Stimulated activated naive CD8-positive, alpha-beta T cell treated with anti-CD3 and anti-CD28 coated beads, Interleukin-15, amount 100 ng/mL, for 72 hours (primary cell): ENCODE measurements at regions not wholly inside any gene's neighbourhood (a gene's known extent, or its start where the extent isn't known, plus 50 kb on each side); places are given as distances from the start of the nearest gene placed in this dataset.

Experiments used
- ATAC-seq: fragments of 150-1000 bp; cut with Tn5 transposase; 2 replicates; pipeline ENCODE4 v1.10.0; 2021; ENCODE audit warnings: mild to moderate bottlenecking, moderate library complexity
- DNase-seq, 2 donors: peaks; one replicate each; pipeline ENCODE4 v3.0.0; 2021 to 2022
- H3K27ac Mint-ChIP-seq, 2 donors: one replicate each; pipeline ENCODE4 v1.8.0; 2022; ENCODE audit warnings: mild to moderate bottlenecking in 2 of 2, mixed read lengths in 2 of 2, moderate library complexity in 2 of 2
- H3K27me3 Mint-ChIP-seq: one replicate; pipeline ENCODE4 v1.8.0; 2022; ENCODE audit warnings: mixed read lengths
- H3K4me1 Mint-ChIP-seq: one replicate; pipeline ENCODE4 v1.8.0; 2022; ENCODE audit warnings: mild to moderate bottlenecking, mixed read lengths
- H3K4me3 Mint-ChIP-seq, 2 donors: one replicate each; pipeline ENCODE4 v1.8.0; 2022; ENCODE audit warnings: mild to moderate bottlenecking in 2 of 2, mixed read lengths in 2 of 2, moderate library complexity in 1 of 2
- H3K9me3 Mint-ChIP-seq, 2 donors: one replicate each; pipeline ENCODE4 v1.8.0; 2022; ENCODE audit warnings: mixed read lengths in 2 of 2

DNA sequence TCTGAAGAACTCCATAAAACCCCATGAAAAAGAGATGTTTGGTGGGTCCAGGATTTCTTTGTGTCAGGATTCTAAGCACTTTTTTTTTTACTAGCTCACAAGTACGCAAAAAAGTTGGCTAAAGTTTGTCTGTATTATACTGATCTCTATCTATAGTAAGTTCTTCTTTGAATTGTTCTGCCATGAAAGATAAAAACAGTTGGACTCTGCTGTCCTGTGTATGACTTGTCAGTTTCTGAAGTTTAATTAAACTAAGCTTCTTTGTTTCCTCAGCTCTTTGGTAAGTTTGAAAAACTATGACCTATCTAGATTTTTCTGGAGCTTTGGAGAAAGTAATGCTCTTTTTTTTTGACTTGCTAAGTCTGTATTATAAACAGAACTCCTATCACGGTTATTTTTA lies 812.2 kb upstream of the LUZP2 start:
- no peaks in the 10 kb centered on the region for H3K27me3 Mint-ChIP-seq

DNA sequence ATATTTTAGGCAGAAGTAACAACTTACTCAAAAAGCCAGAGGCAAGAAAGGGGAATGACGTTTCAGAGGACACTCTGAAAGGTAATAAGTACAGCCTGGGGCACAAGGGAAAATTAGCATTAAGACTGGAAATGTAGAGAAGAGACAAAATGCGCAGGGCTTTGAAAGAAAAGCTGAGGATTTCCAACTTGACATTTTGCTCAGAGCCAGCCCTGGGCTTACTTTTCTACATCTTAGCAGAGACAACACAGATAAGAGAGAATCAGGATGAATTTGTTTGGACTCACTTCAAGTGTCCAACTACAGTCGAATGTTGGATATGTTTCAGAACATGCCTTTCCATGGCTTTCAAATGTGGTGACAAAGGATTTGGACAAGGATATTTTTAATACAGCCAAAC lies 808.9 kb upstream of the LUZP2 start:
- Mint-ChIP-seq H3K4me1 (no peaks in the 10 kb centered on the region), H3K9me3 (peaks cover 0 to 7% of the 10 kb centered on the region in 2 donors), H3K27me3 (no peaks in the 10 kb centered on the region), H3K4me3 (no peak overlapping the region), H3K27ac (no peak overlapping the region)
- DNase-seq = no peak
- ATAC-seq = no peak

More for the DNA sequence above, 812.2 kb upstream of the LUZP2 start:
- Mint-ChIP-seq H3K4me3 (no peak overlapping the region), H3K27ac (no peak overlapping the region), H3K9me3 (peaks cover 0 to 4% of the 10 kb centered on the region in 2 donors), H3K4me1 (no peaks in the 10 kb centered on the region)
- no peak for DNase-seq
- no peak for ATAC-seq

DNA sequence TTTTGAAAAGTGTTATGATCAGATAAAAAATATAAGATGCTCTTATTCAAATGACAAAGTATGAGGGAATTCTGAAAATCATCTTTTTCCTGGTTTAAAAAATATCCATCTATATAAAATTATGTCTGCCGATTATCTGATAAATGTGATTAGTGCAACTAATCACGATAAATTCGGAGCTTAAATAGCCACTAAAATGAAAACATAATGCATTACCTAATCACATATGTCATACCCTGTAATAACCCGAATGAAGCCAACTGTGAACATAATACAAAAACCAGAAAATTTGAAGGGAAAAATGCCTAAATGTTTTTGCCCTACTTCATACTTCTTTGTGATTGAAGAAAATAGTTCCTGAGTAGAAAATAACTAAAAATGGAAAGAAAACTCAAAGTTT lies 808.4 kb upstream of the LUZP2 start:
- Mint-ChIP-seq H3K27ac (no peak overlapping the region), H3K4me1 (no peaks in the 10 kb centered on the region), H3K4me3 (no peak overlapping the region), H3K9me3 (peaks cover 0 to 7% of the 10 kb centered on the region in 2 donors), H3K27me3 (no peaks in the 10 kb centered on the region)
- DNase-seq (no peak), ATAC-seq (no peak)

DNA sequence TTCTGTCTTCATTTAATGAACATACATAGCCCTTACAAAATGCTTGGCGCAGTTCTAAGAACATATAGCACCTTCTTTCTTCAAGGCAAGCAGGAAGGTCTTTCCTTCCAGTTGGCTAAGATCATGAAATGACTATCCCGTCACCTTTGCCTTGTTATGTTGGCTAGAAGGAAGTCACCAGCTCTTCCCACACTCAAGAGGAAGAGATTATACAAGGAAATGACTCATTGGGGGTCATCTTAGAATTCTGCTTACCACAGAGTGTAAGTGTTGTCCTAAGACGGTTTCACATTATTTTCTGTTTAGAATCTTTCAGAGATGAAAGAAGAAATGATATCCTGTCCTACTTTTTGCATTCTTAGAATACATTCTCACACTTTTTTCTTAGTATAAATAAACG lies 808.0 kb upstream of the LUZP2 start:
- H3K4me1 Mint-ChIP-seq = no peaks in the 10 kb centered on the region
- H3K27me3 Mint-ChIP-seq = no peaks in the 10 kb centered on the region
- no peak overlapping the region for H3K27ac Mint-ChIP-seq
- DNase-seq (no peak), ATAC-seq (no peak)
- no peak overlapping the region for H3K4me3 Mint-ChIP-seq
- H3K9me3 Mint-ChIP-seq = peaks cover 0 to 7% of the 10 kb centered on the region in 2 donors

DNA sequence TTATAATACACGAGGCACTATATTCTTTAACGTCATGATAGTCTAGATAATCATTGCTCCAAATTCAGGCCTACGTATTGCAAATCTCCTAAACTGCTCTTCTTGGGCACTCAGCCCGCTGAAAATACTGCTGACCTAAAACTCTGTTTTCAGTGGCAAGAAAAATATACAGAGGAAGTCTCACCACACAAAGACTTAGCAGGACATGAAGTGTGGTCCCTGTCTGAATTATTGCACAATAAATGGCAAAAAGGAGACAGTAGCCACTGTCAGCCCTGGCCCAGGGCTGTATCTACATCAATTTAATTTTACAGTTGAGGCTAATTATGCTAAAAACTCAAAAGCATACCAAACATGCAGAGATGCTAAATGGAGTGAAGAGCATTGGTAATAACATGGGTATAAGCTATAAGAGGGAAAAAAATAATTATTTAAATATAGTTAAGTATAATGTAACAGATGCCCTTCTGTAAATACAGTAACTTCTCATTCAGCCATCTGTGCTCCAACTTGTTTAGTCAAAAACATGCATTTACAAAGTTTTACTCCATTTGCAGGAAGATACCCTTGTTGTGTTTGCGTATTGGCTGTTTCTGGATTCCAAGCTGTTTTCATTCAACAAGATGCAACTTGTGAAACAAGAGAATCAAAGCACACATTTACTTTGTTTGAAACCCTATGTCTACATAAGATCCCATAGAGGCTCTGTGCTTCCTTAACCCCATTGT lies 800.0 kb upstream of the LUZP2 start:
- H3K9me3 Mint-ChIP-seq = peaks cover 0 to 7% of the 10 kb centered on the region in 2 donors
- no peaks in the 10 kb centered on the region for H3K27me3 Mint-ChIP-seq
- DNase-seq (no peak), ATAC-seq (no peak)
- no peak overlapping the region for H3K27ac Mint-ChIP-seq
- no peak overlapping the region for H3K4me3 Mint-ChIP-seq
- no peaks in the 10 kb centered on the region for H3K4me1 Mint-ChIP-seq

DNA sequence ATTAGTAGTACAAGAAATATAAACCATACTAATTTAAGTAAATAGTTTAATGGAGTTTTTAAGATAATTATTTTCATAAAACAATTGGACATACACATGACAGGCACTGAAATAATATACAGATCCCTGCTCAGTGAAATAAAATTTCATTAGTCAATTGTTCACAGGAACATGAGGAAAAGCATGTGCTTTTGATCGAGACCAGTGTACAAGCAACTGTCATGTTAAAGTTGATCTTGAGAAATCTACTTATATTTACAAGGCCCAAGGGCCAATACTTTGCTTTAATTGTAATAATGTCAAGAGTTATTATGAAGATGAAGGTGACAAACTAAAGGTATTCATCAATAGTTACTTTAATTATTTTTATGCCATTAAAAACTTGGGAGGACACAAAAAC lies 792.7 kb upstream of the LUZP2 start:
- no peaks in the 10 kb centered on the region for H3K27me3 Mint-ChIP-seq
- H3K4me3 Mint-ChIP-seq = no peak overlapping the region
- no peak overlapping the region for H3K27ac Mint-ChIP-seq
- DNase-seq (no peak), ATAC-seq (no peak)
- peaks cover 8 to 17% of the 10 kb centered on the region in 2 donors for H3K9me3 Mint-ChIP-seq
- no peaks in the 10 kb centered on the region for H3K4me1 Mint-ChIP-seq

DNA sequence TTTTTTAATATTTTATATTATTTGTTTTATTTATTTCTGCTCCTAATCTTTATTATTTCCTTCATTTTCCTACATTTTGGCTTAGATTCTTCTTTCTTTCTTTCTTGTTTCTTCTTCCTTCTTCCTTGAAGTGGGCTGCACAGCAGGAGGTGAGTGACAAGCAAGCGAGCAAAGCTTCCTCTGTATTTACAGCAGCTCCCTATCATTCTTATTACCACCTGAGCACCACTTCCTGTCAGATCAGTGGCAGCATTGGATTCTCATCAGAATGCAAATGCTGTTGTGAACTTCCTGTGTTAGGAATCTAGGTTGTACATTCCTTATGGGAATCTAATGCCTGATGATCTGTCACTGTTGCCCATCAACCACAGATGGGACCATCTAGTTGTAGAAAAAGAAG lies 784.9 kb upstream of the LUZP2 start:
- Mint-ChIP-seq H3K9me3 (peaks cover 12 to 28% of the 10 kb centered on the region in 2 donors), H3K27me3 (no peaks in the 10 kb centered on the region), H3K4me1 (no peaks in the 10 kb centered on the region), H3K27ac (no peak overlapping the region), H3K4me3 (no peak overlapping the region)
- ATAC-seq = no peak
- DNase-seq = no peak

DNA sequence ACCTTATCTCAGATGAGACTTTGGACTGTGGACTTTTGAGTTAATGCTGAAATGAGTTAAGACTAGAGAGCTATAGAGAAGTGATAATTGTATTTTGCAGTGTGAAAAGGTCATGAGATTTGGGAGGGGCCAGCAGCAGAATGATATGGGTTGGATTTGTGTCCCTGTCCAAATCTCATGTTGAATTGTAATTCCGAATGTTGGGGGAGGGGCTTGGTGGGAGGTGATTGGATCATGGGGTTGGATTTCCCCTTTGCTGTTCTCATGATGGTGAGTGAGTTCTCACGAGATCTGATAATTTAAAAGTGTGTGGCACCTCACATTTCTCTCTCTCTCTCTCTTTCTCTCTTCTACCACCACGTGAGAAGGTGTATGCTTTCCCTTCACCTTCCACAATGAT lies 777.8 kb upstream of the LUZP2 start:
- ATAC-seq (no peak), DNase-seq (no peak)
- no peak overlapping the region for H3K27ac Mint-ChIP-seq
- H3K9me3 Mint-ChIP-seq = peaks cover 5 to 21% of the 10 kb centered on the region in 2 donors
- H3K4me1 Mint-ChIP-seq = no peaks in the 10 kb centered on the region
- H3K27me3 Mint-ChIP-seq = no peaks in the 10 kb centered on the region
- H3K4me3 Mint-ChIP-seq = no peak overlapping the region

DNA sequence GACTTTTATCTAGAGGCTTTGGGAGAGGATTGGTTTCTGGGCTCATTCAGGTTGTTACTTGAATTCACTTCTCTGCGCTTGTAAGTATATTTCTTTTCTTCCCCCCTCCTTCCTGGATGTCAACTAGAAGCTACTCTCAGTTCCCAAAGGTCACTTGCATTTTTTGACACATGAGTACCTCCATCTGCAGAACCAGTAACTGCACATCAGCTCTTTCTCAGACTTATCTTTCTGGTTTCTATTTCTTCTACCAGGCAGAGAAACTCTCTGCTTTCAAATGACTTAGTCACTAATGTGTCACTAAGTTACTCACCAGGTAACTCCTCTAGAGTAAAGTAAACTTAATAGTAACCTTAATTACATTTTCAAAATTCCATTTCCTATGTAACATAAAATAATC lies 773.0 kb upstream of the LUZP2 start:
- DNase-seq (no peak), ATAC-seq (no peak)
- Mint-ChIP-seq H3K4me3 (no peak overlapping the region), H3K9me3 (peaks cover 4 to 5% of the 10 kb centered on the region in 2 donors), H3K27me3 (no peaks in the 10 kb centered on the region), H3K4me1 (no peaks in the 10 kb centered on the region), H3K27ac (no peak overlapping the region)

DNA sequence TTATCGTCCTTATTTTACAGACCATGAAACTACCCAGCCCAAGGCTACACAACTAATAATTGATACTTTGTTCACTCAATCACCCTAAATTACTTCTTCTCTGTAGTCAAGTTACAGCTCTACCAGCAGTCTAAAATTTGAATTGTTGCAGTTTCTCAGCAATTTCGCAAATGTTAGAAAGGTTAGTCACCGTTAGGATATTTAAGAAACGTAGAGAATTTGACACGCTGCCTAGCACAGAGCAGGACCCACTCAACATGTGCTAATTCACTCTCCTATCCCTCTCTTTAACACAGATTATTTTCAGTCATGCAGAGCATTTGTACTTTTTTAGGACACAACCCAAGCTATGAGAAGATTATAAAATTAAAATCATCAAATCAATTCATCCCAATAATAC lies 771.1 kb upstream of the LUZP2 start:
- H3K4me1 Mint-ChIP-seq = no peaks in the 10 kb centered on the region
- H3K27ac Mint-ChIP-seq = no peak overlapping the region
- DNase-seq (no peak), ATAC-seq (no peak)
- no peak overlapping the region for H3K4me3 Mint-ChIP-seq
- peaks cover 0 to 4% of the 10 kb centered on the region in 2 donors for H3K9me3 Mint-ChIP-seq
- H3K27me3 Mint-ChIP-seq = no peaks in the 10 kb centered on the region

DNA sequence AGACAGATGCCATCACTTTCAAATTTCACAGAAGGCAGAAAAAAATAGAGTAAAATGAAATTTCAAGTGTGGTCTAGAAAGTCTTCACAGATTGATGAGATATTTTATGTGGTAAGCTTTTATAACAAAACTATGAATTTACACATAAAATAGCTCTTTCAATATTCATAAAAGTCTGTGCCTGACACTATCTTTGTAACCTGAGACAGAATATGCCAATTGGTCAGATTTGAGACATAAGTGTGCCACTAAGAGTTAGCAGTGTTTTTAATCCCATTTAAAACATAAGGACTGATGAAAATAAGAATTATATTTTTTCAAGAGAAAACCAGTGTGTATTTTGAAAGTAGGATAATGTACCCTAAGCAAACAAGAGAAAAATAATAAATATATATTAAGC lies 769.5 kb upstream of the LUZP2 start:
- peaks cover under 1 to 4% of the 10 kb centered on the region in 2 donors for H3K9me3 Mint-ChIP-seq
- ATAC-seq (no peak), DNase-seq (no peak)
- H3K27ac Mint-ChIP-seq = no peak overlapping the region
- no peaks in the 10 kb centered on the region for H3K27me3 Mint-ChIP-seq
- H3K4me1 Mint-ChIP-seq = no peaks in the 10 kb centered on the region
- H3K4me3 Mint-ChIP-seq = no peak overlapping the region

DNA sequence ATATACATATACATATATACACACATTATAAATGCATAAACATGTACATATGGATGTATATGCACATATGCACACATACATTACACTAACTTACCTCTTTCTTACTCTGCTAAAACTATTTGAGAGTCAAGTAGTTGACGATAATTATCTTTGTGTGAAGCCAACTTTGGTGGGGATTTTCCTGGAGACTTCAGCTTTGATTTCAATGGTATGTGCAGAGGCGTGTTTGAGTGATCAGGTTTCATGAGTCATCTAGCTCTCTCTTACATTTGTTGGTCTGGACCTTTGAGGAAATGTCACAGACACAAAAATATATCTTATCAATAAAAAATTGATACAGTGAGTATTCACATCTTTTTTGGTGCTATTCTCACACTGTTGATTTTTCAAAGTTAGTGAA lies 769.1 kb upstream of the LUZP2 start:
- no peak for DNase-seq
- H3K4me1 Mint-ChIP-seq = no peaks in the 10 kb centered on the region
- H3K27me3 Mint-ChIP-seq = no peaks in the 10 kb centered on the region
- no peak for ATAC-seq
- H3K27ac Mint-ChIP-seq = no peak overlapping the region
- no peak overlapping the region for H3K4me3 Mint-ChIP-seq
- peaks cover 4 to 5% of the 10 kb centered on the region in 2 donors for H3K9me3 Mint-ChIP-seq

DNA sequence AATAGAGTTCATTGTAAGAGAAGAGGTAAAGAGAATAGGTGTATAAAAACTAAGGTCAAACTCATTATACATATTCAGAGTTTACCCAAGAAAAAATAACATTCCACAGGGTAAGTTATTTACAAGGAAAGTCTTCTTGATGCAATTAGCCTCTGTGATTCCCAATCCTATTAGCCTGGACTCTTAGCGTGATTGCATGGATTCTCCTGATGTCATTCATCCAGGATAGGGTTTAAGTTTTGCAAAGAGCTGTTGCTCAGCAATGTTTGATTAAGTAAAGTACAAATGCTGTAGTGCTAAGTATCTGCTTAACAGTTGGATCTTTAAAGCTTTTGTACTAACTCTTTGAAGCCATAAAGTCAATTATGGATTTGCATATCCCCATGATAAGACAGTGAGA lies 767.8 kb upstream of the LUZP2 start:
- no peaks in the 10 kb centered on the region for H3K27me3 Mint-ChIP-seq
- no peak overlapping the region for H3K27ac Mint-ChIP-seq
- DNase-seq (no peak), ATAC-seq (no peak)
- peaks cover 6 to 10% of the 10 kb centered on the region in 2 donors for H3K9me3 Mint-ChIP-seq
- no peaks in the 10 kb centered on the region for H3K4me1 Mint-ChIP-seq
- no peak overlapping the region for H3K4me3 Mint-ChIP-seq

DNA sequence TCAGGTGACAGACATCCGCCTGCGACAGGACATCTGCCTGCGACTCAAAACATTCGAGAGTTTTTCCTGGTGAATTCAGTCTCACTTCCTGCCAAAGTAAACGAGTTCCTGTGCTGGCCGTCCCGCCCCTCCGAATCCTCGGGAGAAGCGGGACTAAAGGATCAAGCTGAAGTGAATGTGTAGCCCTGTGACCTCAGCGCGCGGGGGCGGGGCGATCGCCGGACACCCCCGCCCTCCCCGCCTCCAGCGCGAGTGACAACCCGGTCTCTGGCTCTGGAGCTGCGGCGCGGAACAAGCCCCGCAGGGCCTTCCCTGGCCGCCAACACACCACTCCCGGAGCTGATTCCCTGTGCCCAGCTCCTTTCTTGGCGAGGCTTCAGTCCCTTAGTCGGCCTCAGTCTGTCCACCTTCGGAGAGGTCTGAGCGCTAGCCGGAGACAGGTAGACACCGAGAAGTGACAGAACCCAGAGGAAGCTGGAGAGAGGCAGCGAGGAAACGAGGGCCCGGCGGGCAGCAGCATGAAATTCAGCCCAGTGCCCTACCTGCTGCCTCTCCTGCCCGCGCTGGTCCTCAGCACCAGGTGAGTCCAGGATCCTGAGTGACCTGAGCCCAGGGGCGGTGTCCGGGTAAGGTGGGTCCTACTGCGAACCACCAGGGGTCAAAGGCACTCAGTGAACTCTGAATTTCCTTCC lies 766.4 kb upstream of the LUZP2 start:
- no peak overlapping the region for H3K4me3 Mint-ChIP-seq
- no peaks in the 10 kb centered on the region for H3K27me3 Mint-ChIP-seq
- no peaks in the 10 kb centered on the region for H3K4me1 Mint-ChIP-seq
- H3K27ac Mint-ChIP-seq = no peak overlapping the region
- peaks cover 20 to 22% of the 10 kb centered on the region in 2 donors for H3K9me3 Mint-ChIP-seq
- ATAC-seq = no peak
- DNase-seq = no peak

DNA sequence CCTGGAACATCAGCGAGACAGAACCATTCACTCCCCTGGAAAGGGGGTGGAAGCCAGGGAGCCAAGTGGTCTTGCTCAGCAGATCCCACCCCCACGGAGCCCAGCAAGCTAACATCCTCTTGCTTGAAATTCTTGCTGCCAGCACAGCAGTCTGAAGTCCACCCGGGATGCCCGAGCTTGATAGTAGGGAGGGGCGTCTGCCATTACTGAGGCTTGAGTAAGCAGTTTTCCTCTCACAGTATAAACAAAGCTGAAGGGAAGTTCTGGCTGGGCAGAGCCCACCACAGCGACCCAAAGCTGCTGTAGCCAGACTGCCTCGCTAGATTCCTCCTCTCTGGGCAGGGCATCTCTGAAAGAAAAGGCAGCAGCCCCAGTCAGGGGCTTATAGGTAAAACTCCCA lies 764.8 kb upstream of the LUZP2 start:
- peaks cover 19 to 25% of the 10 kb centered on the region in 2 donors for H3K9me3 Mint-ChIP-seq

DNA sequence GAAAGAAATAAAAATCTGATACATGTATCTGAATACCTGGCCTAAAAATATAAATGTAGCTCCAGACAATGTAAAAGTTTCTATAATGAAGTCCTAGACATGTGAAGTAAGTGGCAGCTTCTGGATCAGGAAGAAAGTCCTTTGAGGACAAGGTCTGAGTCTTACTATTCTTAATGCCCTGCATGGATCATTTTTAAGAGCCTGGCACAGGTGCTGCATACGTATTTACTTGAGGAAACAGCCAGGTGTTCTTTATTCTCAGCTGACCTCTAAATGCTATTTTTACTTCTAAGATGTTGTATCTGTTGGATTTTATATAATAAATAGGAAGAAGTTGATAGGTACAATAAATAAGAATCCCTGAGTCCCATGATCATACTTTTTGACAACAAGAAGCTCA lies 750.0 kb upstream of the LUZP2 start:
- Mint-ChIP-seq H3K4me1 (no peaks in the 10 kb centered on the region), H3K4me3 (no peak overlapping the region), H3K27me3 (no peaks in the 10 kb centered on the region), H3K9me3 (peaks cover 0 to 8% of the 10 kb centered on the region in 2 donors), H3K27ac (no peak overlapping the region)
- ATAC-seq (no peak), DNase-seq (no peak)

More for the DNA sequence above, 764.8 kb upstream of the LUZP2 start:
- no peak overlapping the region for H3K4me3 Mint-ChIP-seq
- H3K27ac Mint-ChIP-seq = no peak overlapping the region
- no peak for DNase-seq
- no peaks in the 10 kb centered on the region for H3K4me1 Mint-ChIP-seq
- no peak for ATAC-seq
- H3K27me3 Mint-ChIP-seq = no peaks in the 10 kb centered on the region
